Gastrocnemius medialis (tissue), 4 donors: ENCODE measurements at regions not wholly inside any gene's neighbourhood (a gene's known extent, or its start where the extent isn't known, plus 50 kb on each side); places are given as distances from the start of the nearest gene placed in this dataset.

Experiments used
- ATAC-seq, 2 donors: fragments of 150-250 bp; one replicate each; pipeline ENCODE4 v1.9.1; 2016
- DNase-seq, 2 donors: peaks; one replicate each; pipeline ENCODE4 v3.0.0-alpha.2; 2019
- H3K27ac ChIP-seq, 4 donors: fragments of 200-600 bp; sonication (generic); 1 replicate in 1 of 4; 2 replicates in 3 of 4; pipeline ENCODE4 v1.5.1; 2016 to 2018; ENCODE audit warnings: mild to moderate bottlenecking in 2 of 4, moderate library complexity in 1 of 4
- H3K27me3 ChIP-seq, 3 donors: fragments of 200-600 bp; sonication (generic) in 2 of 3; 1 replicate in 1 of 3; 2 replicates in 2 of 3; pipeline versions ENCODE4 v1.5.1 to v1.6.0; 2016 to 2019; ENCODE audit warnings: mild to moderate bottlenecking in 1 of 3, moderate library complexity in 1 of 3
- H3K36me3 ChIP-seq, 2 donors: fragments of 200-600 bp; sonication (generic) in 1 of 2; one replicate each; pipeline ENCODE4 v1.5.1; 2017 to 2018
- H3K4me1 ChIP-seq, 2 donors: fragments of 200-600 bp; sonication (generic) in 1 of 2; one replicate each; pipeline ENCODE4 v1.5.1; 2016 to 2017; ENCODE audit warnings: mild to moderate bottlenecking in 2 of 2
- H3K4me3 ChIP-seq, 4 donors: fragments of 200-600 bp; sonication (generic) in 3 of 4; 1 replicate in 1 of 4; 2 replicates in 3 of 4; pipeline ENCODE4 v1.5.1; 2016 to 2019; ENCODE audit warnings: mild to moderate bottlenecking in 2 of 4
- H3K9me3 ChIP-seq, 3 donors: fragments of 200-600 bp; sonication (generic) in 2 of 3; 1 replicate in 1 of 3; 2 replicates in 2 of 3; pipeline ENCODE4 v1.5.1; 2016 to 2019
- CTCF ChIP-seq, 5 experiments: fragments of 450-650 bp in 3 of 5; fragments of 200-600 bp in 2 of 5; sonication (generic) in 2 of 5; IDR thresholded peaks in 4 of 5; conservative IDR thresholded peaks in 1 of 5; 1 replicate in 4 of 5; 2 replicates in 1 of 5; pipeline ENCODE4 v1.5.1; 2016 to 2019; ENCODE audit warnings: antibody characterized with exemption in 5 of 5, mild to moderate bottlenecking in 3 of 5, moderate library complexity in 3 of 5
- POLR2A ChIP-seq, 2 donors: fragments of 450-650 bp; IDR thresholded peaks; one replicate each; pipeline ENCODE4 v1.6.1; 2017; ENCODE audit warnings: antibody characterized with exemption in 2 of 2, mild to moderate bottlenecking in 2 of 2, moderate library complexity in 2 of 2
- in situ Hi-C, 4 donors: fragments of 200-750 bp; cut with MboI; loops; one replicate each; pipeline versions ENCODE4 v1.15.0 to v1.8.0; 2017; ENCODE audit warnings: low sequenced_read_pairs in 4 of 4
- intact Hi-C: fragments of 100-400 bp; cut with DNase I; formaldehyde crosslinking; loops from one replicate; pipeline ENCODE4 v1.15.1; 2023; ENCODE audit warnings: low total_unique reads

GRCh38 chr17:71703701-71704100 is 417.1 kb upstream of the SOX9 start:
- in situ Hi-C loops: no loop called here
- no peaks in the 10 kb centered on the region for H3K4me1 ChIP-seq
- intact Hi-C loops: no loop called here
- H3K27me3 ChIP-seq: no peaks in the 10 kb centered on the region
- no peak overlapping the region for H3K4me3 ChIP-seq
- DNase-seq (no peak), ATAC-seq (no peak)
- no peaks in the 10 kb centered on the region for H3K36me3 ChIP-seq
- TF ChIP-seq CTCF (IDR thresholded peaks at IDR 0.05 in 4 of 5, conservative IDR thresholded peaks at IDR 0.05 in 1 of 5) (no peak), POLR2A (IDR thresholded peaks at IDR 0.05) (no peak)
- H3K27ac ChIP-seq: no peak overlapping the region
- H3K9me3 ChIP-seq: no peaks in the 10 kb centered on the region

GRCh38 chr17:71709271-71709890 is 411.4 kb upstream of the SOX9 start:
- DNase-seq: no peak
- Histone ChIP-seq H3K36me3 (no peaks in the 10 kb centered on the region), H3K9me3 (no peaks in the 10 kb centered on the region), H3K27ac (no peak overlapping the region), H3K27me3 (no peaks in the 10 kb centered on the region), H3K4me3 (no peak overlapping the region), H3K4me1 (no peaks in the 10 kb centered on the region)
- TF ChIP-seq CTCF (IDR thresholded peaks at IDR 0.05 in 4 of 5, conservative IDR thresholded peaks at IDR 0.05 in 1 of 5): no peak
- TF ChIP-seq POLR2A (IDR thresholded peaks at IDR 0.05): no peak
- ATAC-seq: no peak
- intact Hi-C loops (no loop called here), in situ Hi-C loops (no loop called here)

GRCh38 chr17:71709946-71710345 is 410.9 kb upstream of the SOX9 start:
- Histone ChIP-seq H3K36me3 (no peaks in the 10 kb centered on the region), H3K9me3 (no peaks in the 10 kb centered on the region), H3K27me3 (no peaks in the 10 kb centered on the region), H3K27ac (no peak overlapping the region), H3K4me3 (no peak overlapping the region), H3K4me1 (no peaks in the 10 kb centered on the region)
- DNase-seq (no peak), ATAC-seq (no peak)
- TF ChIP-seq POLR2A (IDR thresholded peaks at IDR 0.05): no peak
- TF ChIP-seq CTCF (IDR thresholded peaks at IDR 0.05 in 4 of 5, conservative IDR thresholded peaks at IDR 0.05 in 1 of 5): no peak
- intact Hi-C loops (no loop called here), in situ Hi-C loops (no loop called here)

GRCh38 chr17:71710816-71711215 is 410.0 kb upstream of the SOX9 start:
- in situ Hi-C loops (no loop called here), intact Hi-C loops (no loop called here)
- DNase-seq: no peak

More at GRCh38 chr17:71710816-71711215, 410.0 kb upstream of the SOX9 start:
- Histone ChIP-seq H3K27me3 (no peaks in the 10 kb centered on the region), H3K4me3 (no peak overlapping the region), H3K36me3 (no peaks in the 10 kb centered on the region), H3K4me1 (no peaks in the 10 kb centered on the region), H3K9me3 (no peaks in the 10 kb centered on the region), H3K27ac (no peak overlapping the region)
- TF ChIP-seq CTCF (IDR thresholded peaks at IDR 0.05 in 4 of 5, conservative IDR thresholded peaks at IDR 0.05 in 1 of 5) (no peak), POLR2A (IDR thresholded peaks at IDR 0.05) (no peak)
- ATAC-seq: no peak
